ENCODE measurements at regions not wholly inside any gene's neighbourhood (a gene's known extent, or its start where the extent isn't known, plus 50 kb on each side); places are given as distances from the start of the nearest gene placed in this dataset.

GRCh38 chr7:49279891-49280290, 355.5 kb downstream of the CDC14C start:
- Histone ChIP-seq H4K20me1 (replicated peaks; ENCODE audit: insufficient read depth) (no peaks in the 10 kb centered on the region), H3K27me3 (ENCODE audit: insufficient read depth) (no peaks in the 10 kb centered on the region), H3K27ac (ENCODE audit: low read depth) (no peak overlapping the region), H3K4me3 (no peak overlapping the region), H3K4me1 (ENCODE audit: insufficient read depth) (no peaks in the 10 kb centered on the region; the same call in 1 of the 2 replicates), H3F3A (replicated peaks; ENCODE audit: low read depth) (no peaks in the 10 kb centered on the region), H3K36me3 (ENCODE audit: insufficient read depth) (no peaks in the 10 kb centered on the region), H2AFZ (no peak overlapping the region), H3K9me2 (ENCODE audit: insufficient read depth) (peaks cover 2% of the 10 kb centered on the region), H3K4me2 (no peak overlapping the region), H3K79me2 (replicated peaks; ENCODE audit: insufficient read depth) (no peaks in the 10 kb centered on the region)
- TF ChIP-seq, protein P1, sequence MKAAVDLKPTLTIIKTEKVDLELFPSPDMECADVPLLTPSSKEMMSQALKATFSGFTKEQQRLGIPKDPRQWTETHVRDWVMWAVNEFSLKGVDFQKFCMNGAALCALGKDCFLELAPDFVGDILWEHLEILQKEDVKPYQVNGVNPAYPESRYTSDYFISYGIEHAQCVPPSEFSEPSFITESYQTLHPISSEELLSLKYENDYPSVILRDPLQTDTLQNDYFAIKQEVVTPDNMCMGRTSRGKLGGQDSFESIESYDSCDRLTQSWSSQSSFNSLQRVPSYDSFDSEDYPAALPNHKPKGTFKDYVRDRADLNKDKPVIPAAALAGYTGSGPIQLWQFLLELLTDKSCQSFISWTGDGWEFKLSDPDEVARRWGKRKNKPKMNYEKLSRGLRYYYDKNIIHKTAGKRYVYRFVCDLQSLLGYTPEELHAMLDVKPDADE (IDR thresholded peaks at IDR 0.05) = no peak
- TF ChIP-seq ZNF331 (CRISPR knock-in tag; IDR thresholded peaks at IDR 0.05; ENCODE audit: low read depth) = no peak
- TF ChIP-seq, protein P2, sequence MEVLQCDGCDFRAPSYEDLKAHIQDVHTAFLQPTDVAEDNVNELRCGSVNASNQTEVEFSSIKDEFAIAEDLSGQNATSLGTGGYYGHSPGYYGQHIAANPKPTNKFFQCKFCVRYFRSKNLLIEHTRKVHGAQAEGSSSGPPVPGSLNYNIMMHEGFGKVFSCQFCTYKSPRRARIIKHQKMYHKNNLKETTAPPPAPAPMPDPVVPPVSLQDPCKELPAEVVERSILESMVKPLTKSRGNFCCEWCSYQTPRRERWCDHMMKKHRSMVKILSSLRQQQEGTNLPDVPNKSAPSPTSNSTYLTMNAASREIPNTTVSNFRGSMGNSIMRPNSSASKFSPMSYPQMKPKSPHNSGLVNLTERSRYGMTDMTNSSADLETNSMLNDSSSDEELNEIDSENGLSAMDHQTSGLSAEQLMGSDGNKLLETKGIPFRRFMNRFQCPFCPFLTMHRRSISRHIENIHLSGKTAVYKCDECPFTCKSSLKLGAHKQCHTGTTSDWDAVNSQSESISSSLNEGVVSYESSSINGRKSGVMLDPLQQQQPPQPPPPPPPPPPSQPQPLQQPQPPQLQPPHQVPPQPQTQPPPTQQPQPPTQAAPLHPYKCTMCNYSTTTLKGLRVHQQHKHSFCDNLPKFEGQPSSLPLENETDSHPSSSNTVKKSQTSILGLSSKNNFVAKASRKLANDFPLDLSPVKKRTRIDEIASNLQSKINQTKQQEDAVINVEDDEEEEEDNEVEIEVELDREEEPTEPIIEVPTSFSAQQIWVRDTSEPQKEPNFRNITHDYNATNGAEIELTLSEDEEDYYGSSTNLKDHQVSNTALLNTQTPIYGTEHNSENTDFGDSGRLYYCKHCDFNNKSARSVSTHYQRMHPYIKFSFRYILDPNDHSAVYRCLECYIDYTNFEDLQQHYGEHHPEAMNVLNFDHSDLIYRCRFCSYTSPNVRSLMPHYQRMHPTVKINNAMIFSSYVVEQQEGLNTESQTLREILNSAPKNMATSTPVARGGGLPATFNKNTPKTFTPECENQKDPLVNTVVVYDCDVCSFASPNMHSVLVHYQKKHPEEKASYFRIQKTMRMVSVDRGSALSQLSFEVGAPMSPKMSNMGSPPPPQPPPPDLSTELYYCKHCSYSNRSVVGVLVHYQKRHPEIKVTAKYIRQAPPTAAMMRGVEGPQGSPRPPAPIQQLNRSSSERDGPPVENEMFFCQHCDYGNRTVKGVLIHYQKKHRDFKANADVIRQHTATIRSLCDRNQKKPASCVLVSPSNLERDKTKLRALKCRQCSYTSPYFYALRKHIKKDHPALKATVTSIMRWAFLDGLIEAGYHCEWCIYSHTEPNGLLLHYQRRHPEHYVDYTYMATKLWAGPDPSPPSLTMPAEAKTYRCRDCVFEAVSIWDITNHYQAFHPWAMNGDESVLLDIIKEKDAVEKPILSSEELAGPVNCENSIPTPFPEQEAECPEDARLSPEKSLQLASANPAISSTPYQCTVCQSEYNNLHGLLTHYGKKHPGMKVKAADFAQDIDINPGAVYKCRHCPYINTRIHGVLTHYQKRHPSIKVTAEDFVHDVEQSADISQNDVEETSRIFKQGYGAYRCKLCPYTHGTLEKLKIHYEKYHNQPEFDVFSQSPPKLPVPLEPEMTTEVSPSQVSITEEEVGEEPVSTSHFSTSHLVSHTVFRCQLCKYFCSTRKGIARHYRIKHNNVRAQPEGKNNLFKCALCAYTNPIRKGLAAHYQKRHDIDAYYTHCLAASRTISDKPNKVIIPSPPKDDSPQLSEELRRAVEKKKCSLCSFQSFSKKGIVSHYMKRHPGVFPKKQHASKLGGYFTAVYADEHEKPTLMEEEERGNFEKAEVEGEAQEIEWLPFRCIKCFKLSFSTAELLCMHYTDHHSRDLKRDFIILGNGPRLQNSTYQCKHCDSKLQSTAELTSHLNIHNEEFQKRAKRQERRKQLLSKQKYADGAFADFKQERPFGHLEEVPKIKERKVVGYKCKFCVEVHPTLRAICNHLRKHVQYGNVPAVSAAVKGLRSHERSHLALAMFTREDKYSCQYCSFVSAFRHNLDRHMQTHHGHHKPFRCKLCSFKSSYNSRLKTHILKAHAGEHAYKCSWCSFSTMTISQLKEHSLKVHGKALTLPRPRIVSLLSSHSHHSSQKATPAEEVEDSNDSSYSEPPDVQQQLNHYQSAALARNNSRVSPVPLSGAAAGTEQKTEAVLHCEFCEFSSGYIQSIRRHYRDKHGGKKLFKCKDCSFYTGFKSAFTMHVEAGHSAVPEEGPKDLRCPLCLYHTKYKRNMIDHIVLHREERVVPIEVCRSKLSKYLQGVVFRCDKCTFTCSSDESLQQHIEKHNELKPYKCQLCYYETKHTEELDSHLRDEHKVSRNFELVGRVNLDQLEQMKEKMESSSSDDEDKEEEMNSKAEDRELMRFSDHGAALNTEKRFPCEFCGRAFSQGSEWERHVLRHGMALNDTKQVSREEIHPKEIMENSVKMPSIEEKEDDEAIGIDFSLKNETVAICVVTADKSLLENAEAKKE (CRISPR knock-in tag; IDR thresholded peaks at IDR 0.05) = no peak
- TF ChIP-seq POLR2AphosphoS5 (IDR thresholded peaks at IDR 0.05; ENCODE audit: low read depth) = no peak
- TF ChIP-seq STAT1 (IDR thresholded peaks at IDR 0.05; ENCODE audit: unreplicated experiment) = no peak
- TF ChIP-seq ZNF114 (CRISPR knock-in tag; IDR thresholded peaks at IDR 0.05) = no peak
- TF ChIP-seq NANOG (IDR thresholded peaks at IDR 0.05; ENCODE audit: borderline replicate concordance) = no peak
- TF ChIP-seq EZH2phosphoT487 (IDR thresholded peaks at IDR 0.05; ENCODE audit: unreplicated experiment) = no peak
- TF ChIP-seq JUNB (IDR thresholded peaks at IDR 0.05; ENCODE audit: unreplicated experiment) = no peak
- no peak for TF ChIP-seq CREB1 (CRISPR knock-in tag; IDR thresholded peaks at IDR 0.05; ENCODE audit: low read depth)
- TF ChIP-seq, protein P3, sequence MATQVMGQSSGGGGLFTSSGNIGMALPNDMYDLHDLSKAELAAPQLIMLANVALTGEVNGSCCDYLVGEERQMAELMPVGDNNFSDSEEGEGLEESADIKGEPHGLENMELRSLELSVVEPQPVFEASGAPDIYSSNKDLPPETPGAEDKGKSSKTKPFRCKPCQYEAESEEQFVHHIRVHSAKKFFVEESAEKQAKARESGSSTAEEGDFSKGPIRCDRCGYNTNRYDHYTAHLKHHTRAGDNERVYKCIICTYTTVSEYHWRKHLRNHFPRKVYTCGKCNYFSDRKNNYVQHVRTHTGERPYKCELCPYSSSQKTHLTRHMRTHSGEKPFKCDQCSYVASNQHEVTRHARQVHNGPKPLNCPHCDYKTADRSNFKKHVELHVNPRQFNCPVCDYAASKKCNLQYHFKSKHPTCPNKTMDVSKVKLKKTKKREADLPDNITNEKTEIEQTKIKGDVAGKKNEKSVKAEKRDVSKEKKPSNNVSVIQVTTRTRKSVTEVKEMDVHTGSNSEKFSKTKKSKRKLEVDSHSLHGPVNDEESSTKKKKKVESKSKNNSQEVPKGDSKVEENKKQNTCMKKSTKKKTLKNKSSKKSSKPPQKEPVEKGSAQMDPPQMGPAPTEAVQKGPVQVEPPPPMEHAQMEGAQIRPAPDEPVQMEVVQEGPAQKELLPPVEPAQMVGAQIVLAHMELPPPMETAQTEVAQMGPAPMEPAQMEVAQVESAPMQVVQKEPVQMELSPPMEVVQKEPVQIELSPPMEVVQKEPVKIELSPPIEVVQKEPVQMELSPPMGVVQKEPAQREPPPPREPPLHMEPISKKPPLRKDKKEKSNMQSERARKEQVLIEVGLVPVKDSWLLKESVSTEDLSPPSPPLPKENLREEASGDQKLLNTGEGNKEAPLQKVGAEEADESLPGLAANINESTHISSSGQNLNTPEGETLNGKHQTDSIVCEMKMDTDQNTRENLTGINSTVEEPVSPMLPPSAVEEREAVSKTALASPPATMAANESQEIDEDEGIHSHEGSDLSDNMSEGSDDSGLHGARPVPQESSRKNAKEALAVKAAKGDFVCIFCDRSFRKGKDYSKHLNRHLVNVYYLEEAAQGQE (IDR thresholded peaks at IDR 0.05; ENCODE audit: unreplicated experiment) = no peak
- no peak for TF ChIP-seq EZH2 (IDR thresholded peaks at IDR 0.05; ENCODE audit: low read depth, unreplicated experiment)
- no peak for TF ChIP-seq CTCF (conservative IDR thresholded peaks at IDR 0.05; ENCODE audit: low read depth in 2 of 2)
- no peak for DNase-seq (ENCODE audit: low spot score)
- ATAC-seq = no peak
- no peaks in the 10 kb centered on the region for H3K36me3 Mint-ChIP-seq (ENCODE audit: low read depth)
- peaks cover 7% of the 10 kb centered on the region for H3K4me1 Mint-ChIP-seq
- H3K27ac Mint-ChIP-seq = no peak overlapping the region
- H3K4me3 Mint-ChIP-seq = no peak overlapping the region
- no peaks in the 10 kb centered on the region for H3K27me3 Mint-ChIP-seq (ENCODE audit: insufficient read depth, low read depth, poor library complexity)
- H3K9me3 Mint-ChIP-seq = no peaks in the 10 kb centered on the region

All from GM23338 (cell line).